ENCODE measurements at regions not wholly inside any gene's neighbourhood (a gene's known extent, or its start where the extent isn't known, plus 50 kb on each side); places are given as distances from the start of the nearest gene placed in this dataset.

GRCh38 chr15:62338497-62338896 lies 173.4 kb upstream of the C2CD4B start:
- TF ChIP-seq CTCF (IDR thresholded peaks at IDR 0.05; ENCODE audit: unreplicated experiment): no peak
- no peak overlapping the region for H3K27ac Mint-ChIP-seq
- no peaks in the 10 kb centered on the region for H3K4me1 Mint-ChIP-seq
- no peak overlapping the region for H3K4me3 Mint-ChIP-seq
- peaks cover 12% of the 10 kb centered on the region for H3K9me3 Mint-ChIP-seq
- no peaks in the 10 kb centered on the region for H3K36me3 Mint-ChIP-seq
- no peak for DNase-seq (ENCODE audit: low spot score in 2 of 2, unreplicated experiment in 2 of 2)
- H3K27me3 Mint-ChIP-seq (ENCODE audit: low read depth): no peaks in the 10 kb centered on the region

- peaks cover 3% of the 10 kb centered on the region for H3K9me3 Mint-ChIP-seq
- TF ChIP-seq CTCF (IDR thresholded peaks at IDR 0.05; ENCODE audit: unreplicated experiment): no peak
- DNase-seq (ENCODE audit: low spot score in 2 of 2, unreplicated experiment in 2 of 2): no peak
- H3K27me3 Mint-ChIP-seq (ENCODE audit: low read depth): no peaks in the 10 kb centered on the region
- no peaks in the 10 kb centered on the region for H3K36me3 Mint-ChIP-seq
- peaks cover 9% of the 10 kb centered on the region for H3K4me1 Mint-ChIP-seq
- H3K27ac Mint-ChIP-seq: no peak overlapping the region
- H3K4me3 Mint-ChIP-seq: no peak overlapping the region
Measured at GRCh38 chr15:62342959-62343358, 177.9 kb upstream of the C2CD4B start.

- Mint-ChIP-seq H3K27me3 (ENCODE audit: low read depth) (no peaks in the 10 kb centered on the region), H3K9me3 (peaks cover 3% of the 10 kb centered on the region), H3K36me3 (no peaks in the 10 kb centered on the region), H3K4me1 (peaks cover 9% of the 10 kb centered on the region), H3K4me3 (no peak overlapping the region), H3K27ac (no peak overlapping the region)
- TF ChIP-seq CTCF (IDR thresholded peaks at IDR 0.05; ENCODE audit: unreplicated experiment): no peak
- DNase-seq (ENCODE audit: low spot score in 2 of 2, unreplicated experiment in 2 of 2): no peak
Measured at GRCh38 chr15:62343397-62343796, 178.3 kb upstream of the C2CD4B start.

GRCh38 chr15:62344806-62345539 lies 179.9 kb upstream of the C2CD4B start:
- H3K27me3 Mint-ChIP-seq (ENCODE audit: low read depth): no peaks in the 10 kb centered on the region
- H3K4me3 Mint-ChIP-seq: peak overlapping the region; percentile 71
- TF ChIP-seq CTCF (IDR thresholded peaks at IDR 0.05; ENCODE audit: unreplicated experiment): peak; percentile 59
- H3K4me1 Mint-ChIP-seq: peaks cover 9% of the 10 kb centered on the region
- H3K9me3 Mint-ChIP-seq: peaks cover 3% of the 10 kb centered on the region
- no peaks in the 10 kb centered on the region for H3K36me3 Mint-ChIP-seq
- peak overlapping the region; percentile 36 for H3K27ac Mint-ChIP-seq
- peak; percentile 34 to 43 for DNase-seq (ENCODE audit: low spot score in 2 of 2, unreplicated experiment in 2 of 2)

- Mint-ChIP-seq H3K27ac (no peak overlapping the region), H3K4me3 (no peak overlapping the region), H3K9me3 (peaks cover 3% of the 10 kb centered on the region), H3K36me3 (no peaks in the 10 kb centered on the region), H3K27me3 (ENCODE audit: low read depth) (no peaks in the 10 kb centered on the region), H3K4me1 (peaks cover 9% of the 10 kb centered on the region)
- TF ChIP-seq CTCF (IDR thresholded peaks at IDR 0.05; ENCODE audit: unreplicated experiment): no peak
- no peak for DNase-seq (ENCODE audit: low spot score in 2 of 2, unreplicated experiment in 2 of 2)
Measured at GRCh38 chr15:62346168-62346567, 181.1 kb upstream of the C2CD4B start.
